ENCODE measurements at regions not wholly inside any gene's neighbourhood (a gene's known extent, or its start where the extent isn't known, plus 50 kb on each side); places are given as distances from the start of the nearest gene placed in this dataset.

DNA sequence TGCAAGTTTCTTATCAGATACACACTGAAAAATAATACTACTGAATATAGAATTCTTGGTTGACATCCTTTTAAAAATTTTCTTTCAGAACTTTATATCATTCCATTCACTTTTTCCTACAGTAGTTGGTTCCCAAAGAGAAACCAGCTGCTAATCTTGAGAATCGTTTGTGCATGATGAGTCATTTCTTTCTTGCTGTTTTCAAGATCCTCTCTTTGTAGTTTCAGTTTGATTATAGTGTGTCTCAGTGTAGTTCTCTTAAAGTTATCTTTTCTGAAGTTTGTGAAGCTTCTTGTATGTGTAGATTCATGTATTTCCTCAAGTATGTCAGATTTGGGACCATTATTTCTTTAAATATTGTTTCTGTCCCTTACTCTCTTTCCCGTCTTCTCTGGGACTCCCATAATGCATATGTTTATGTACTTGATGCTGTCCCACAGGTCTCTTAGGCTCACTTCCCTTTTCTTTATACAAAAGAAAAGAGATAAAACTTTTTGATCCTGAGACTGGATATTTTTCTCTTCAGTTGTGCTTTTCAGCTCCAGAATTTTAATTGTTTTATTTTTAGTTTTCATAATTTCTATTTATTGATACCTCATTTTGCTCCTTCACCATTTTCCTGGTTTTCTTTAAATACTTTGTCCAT lies 801.0 kb downstream of the TDRD15 start:
- DNase-seq (ENCODE audit: low read depth), result no peak

DNA sequence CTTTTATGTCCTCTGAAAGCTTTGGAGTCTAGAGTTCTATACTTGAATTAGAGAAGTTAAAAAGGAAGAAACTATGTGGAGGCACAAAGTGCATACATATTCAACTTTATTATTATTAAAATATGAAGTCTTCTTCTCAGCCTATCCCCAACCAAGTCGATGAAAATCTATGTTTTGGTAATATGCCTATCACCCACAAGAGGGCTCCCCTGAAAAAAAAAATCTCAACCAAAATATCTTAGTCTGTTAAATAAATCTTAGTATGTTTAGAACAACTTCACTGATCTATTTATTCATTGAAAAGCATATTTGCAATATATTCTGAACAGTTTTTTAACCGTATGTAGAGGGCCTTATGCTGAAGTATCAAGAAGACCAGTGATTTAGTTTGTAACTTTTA lies 804.5 kb downstream of the TDRD15 start:
- DNase-seq (ENCODE audit: low read depth), result no peak

DNA sequence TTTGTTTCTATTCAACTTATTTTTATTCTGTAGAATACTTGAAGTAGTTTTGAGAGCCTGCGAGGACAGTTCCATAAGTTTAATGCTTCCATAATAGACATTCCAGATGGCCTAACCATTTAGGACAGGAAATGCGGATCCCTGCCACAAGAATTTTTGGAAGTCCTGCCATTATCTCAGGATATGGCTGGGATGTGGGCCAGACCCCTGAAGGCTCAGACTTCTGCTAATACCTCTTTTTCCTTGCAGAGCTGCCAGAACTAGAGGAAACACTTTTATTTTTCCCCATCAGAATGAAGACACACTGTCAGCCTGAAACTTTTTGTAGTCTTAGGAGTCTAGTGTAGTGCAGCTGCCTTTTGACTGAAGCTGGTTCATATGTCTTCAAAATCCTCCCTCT lies 806.5 kb downstream of the TDRD15 start:
- no peak for DNase-seq (ENCODE audit: low read depth)

DNA sequence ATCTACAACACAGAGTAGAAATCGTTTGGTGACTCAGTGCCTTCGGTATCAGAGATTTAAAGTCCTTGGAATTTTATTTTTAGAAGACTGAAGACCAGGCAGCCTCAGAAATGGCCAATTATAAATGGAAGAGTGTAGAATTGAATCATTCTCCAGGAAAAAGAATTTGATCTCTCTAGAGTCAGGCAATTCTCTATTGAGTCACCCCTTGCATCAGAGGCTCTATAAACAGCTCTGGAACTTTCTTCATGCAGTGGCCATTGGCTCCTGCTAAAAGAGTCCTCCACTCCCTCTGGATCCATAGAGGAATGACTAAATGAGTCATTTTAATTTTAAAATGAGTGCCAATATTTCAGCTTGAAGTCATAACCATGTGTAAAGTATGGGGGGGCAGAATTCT lies 816.2 kb downstream of the TDRD15 start:
- DNase-seq (ENCODE audit: low read depth), result no peak

DNA sequence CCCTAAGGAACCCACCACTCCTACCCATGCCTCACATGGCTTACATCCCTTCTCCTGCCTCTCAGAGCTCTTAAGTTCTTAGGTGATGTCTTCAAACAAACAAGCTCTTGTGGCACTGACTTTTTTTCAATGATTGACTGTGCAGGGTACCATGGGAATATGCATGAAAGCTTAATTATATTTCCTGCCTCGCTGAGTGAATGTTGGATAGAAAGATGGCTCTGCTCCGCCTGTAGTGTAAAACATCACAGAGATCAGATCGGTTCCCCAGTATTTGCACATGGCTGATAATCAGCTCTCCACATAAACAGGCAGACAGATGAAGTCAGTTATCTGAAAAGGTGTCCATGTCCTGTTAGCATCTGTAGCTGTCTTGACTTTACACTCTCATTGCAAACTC lies 820.8 kb downstream of the TDRD15 start:
- no peak for DNase-seq (ENCODE audit: low read depth)

DNA sequence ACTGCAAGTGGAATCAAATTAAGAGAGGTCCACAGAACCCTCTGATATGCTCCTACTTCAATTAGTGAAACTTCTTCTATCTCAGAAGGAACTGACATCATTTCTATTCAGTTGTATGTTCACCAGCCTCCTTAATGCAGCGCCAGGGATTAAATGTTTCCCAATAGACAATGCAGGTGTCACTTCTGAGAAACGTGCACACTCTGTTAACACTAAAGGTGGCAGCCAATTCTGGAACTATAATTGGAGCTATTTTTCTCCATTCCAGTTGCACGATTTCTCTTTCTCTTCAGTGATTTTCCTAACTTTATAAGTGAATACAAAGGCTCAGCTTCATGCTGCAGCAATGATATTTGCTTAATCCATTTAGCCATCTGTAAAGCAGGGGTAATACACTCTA lies 821.9 kb downstream of the TDRD15 start:
- DNase-seq (ENCODE audit: low read depth), result no peak

DNA sequence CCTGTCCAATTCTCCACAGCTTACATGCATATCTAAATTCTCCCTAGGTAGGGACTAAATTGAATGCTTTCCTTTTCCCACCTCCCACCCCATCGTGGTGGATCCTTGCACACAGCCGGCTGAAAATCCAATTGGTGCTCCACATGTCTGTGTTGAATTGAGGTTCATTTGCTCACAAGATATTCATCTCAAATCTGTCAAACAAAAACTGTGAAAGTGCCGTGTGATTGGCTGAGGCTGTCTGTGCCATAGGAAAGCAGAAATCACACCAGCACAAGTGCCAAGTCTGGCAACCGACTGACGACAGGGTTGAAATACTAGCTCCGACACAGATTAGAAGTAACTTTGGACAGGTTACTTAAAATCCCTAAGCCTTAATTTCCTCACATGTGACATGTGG lies 823.3 kb downstream of the TDRD15 start:
- no peak for DNase-seq (ENCODE audit: low read depth)

DNA sequence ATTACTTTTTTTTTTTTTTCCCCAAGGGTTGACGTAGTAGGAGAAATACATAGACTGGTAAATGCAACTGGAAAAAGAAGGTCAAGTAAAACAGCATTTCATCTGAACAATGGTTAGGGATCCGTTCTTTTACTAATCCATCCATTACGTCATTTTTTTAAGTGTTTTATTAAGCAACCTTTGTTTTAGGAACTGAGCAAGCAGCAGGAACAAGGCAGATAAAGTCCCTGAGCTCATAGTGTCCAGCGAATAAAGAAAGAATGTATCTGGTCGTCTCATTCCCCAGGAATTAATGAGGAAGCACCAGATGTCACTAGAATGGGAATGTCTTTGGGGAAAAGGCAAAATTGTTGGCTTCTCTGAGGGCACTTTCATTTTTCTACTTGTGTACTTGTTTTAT lies 842.4 kb downstream of the TDRD15 start:
- no peak for DNase-seq (ENCODE audit: low read depth)

DNA sequence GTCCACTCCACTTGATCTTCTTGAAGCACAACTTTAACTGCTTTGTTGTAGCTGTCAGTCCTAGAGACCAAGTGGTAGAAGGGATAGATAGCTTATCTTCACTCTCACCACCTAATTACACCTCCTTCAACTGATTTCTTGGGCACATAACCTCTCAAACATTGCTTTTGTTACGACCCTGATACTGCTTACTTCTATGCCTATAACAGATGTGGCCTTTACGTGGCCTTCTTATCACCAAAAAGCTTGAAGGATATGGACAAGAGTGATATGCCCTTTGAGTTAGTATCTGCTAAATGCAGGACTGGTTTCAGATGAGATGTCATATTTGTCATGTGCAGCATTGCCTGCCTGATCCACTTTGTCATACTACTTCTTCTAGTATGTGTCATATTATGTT lies 847.2 kb downstream of the TDRD15 start:
- no peak for DNase-seq (ENCODE audit: low read depth)

DNA sequence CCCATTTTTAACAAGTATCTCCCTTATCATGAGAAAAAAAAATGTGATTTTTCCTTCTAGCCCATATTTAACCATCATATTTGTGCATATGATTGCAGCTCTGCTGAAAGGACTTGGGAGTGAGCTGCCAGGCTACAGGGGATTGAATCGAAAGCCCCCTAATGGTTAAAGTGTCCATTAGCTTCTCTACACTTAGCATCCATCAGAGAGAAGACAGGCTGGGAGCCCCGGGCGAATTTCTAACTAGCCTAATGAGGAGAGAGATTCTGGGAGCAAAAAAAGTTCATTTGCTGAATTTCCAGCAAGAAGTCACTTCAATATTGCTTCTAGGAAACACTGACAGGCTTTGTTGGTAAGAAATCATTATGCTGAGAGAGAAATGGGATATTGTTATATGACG lies 848.8 kb downstream of the TDRD15 start:
- no peak for DNase-seq (ENCODE audit: low read depth)

DNA sequence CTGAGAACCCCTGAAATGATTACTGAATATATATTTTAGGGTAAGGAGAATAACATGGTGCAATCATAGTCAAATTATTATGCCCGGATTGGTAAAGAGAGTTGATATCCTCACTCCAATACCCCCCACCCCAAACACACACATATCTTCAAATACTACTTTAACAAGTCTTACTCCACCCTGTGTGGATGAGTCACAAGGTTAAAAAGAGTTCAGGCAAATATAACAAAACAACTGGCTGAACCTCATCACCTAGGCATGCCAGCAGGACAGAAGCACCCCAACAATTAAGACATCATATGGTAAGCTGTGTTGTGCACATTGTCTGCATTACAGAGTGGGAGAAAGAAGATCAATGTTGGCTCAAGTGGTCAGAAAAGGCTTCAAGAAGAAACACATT lies 857.4 kb downstream of the TDRD15 start:
- DNase-seq (ENCODE audit: low read depth), result no peak

DNA sequence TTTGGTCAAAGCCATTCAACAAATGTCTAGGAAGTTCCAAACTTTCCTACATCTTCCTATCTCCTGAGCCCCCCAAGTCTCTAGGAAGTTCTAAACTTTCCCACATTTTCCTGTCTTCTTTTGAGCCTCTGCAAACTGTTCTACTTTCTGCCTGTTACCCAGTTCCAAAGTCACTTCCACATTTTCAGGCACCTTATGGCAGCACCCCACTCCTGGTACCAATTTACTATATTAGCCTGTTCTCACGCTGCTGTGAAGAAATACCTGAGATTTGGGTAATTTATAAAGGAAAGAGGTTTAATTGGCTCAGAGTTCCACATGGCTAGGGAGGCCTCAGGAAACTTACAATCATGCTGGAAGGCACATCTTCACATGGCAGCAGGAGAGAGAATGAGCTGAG lies 869.2 kb downstream of the TDRD15 start:
- no peak for DNase-seq (ENCODE audit: low read depth)

DNA sequence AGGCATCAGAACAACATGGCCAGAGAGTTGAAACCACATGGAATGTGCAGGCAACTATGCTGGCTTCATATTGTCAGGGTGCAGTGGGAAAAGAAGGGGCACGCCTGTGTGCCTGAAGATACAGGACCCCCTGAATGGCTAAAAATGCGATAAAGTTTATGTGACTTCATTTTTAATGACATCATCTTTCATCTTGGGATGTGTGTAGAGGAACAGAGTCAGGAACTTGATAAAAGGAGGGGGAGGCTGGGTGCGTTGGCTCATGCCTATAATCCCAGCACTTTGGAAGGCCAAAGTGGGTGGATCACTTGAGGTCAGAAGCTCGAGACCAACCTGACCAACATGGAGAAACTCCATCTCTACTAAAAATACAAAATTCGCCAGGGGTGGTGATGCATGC lies 872.6 kb downstream of the TDRD15 start:
- DNase-seq (ENCODE audit: low read depth), result no peak

DNA sequence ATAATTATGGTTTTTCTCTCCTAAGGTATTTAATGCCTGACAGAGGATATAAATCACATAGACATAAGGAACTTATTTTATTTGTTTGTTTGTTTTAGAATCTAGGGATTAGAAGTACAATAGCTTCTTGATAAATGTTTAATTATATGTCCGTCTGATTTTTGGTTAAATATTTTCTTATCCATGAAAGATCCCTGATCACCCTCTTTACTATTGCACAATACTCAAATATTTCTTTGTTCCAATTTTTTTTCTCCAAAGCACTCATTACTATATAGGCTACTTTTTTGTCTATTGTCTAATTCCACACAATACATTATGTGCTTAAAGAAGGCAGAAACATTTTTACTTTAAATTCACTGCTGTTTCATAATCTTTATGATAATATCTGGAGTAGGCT lies 875.8 kb downstream of the TDRD15 start:
- no peak for DNase-seq (ENCODE audit: low read depth)

DNA sequence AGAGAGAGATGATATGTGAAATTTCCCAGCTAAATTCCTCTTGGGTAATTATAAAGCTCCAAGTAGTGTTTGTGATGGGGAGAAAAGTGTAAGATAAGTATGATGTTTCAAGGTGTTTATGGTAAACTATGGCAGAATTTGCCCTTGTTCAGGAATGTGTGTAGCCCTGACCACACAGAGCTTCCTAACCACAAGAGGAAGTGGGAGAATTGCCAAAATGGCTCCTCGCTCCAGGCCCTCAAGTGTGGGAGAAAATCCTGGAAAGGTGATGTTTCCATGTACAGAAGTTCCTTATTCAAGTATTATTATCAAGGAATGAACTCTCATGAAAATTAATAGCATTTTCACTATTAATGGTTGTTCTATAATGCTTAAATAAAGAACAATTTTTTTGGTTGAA lies 878.3 kb downstream of the TDRD15 start:
- no peak for DNase-seq (ENCODE audit: low read depth)

DNA sequence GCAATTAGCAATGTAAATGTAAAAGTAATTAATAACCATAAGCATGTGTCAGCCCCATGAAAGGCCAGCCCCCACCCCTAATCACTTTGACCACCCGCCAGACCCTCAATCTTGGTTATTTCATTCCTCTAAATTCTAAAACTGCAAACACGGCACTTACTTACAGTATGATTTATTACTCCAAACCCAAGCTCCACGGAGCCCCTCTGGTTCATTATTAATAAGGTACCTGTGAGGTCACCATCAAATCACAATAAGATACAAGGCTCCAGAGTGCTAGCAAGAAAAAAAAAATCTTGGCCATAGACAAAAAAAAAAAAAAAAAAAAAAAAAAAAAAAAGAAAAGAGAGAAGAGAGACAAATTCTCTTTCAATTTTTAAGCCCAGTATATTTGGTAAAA lies 879.5 kb downstream of the TDRD15 start:
- DNase-seq (ENCODE audit: low read depth), result no peak

DNA sequence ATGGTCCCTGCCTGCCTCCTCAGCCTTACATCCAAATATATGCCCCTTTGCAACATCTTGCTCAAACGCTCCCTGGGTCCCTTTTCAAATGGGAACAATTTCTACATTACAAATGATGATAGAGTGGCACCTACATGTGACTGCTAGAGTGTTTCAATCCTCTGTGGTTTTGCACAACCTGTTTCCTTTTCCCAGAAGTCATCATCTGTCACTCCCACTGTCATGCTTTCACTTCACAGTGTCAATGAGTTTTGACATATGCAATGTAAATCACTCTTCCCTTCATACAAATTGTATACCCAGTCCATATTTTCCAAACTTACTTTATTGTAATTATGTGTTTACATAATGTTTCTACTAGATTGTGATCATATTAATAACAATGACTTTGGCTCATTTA lies 887.3 kb downstream of the TDRD15 start:
- no peak for DNase-seq (ENCODE audit: low read depth)

DNA sequence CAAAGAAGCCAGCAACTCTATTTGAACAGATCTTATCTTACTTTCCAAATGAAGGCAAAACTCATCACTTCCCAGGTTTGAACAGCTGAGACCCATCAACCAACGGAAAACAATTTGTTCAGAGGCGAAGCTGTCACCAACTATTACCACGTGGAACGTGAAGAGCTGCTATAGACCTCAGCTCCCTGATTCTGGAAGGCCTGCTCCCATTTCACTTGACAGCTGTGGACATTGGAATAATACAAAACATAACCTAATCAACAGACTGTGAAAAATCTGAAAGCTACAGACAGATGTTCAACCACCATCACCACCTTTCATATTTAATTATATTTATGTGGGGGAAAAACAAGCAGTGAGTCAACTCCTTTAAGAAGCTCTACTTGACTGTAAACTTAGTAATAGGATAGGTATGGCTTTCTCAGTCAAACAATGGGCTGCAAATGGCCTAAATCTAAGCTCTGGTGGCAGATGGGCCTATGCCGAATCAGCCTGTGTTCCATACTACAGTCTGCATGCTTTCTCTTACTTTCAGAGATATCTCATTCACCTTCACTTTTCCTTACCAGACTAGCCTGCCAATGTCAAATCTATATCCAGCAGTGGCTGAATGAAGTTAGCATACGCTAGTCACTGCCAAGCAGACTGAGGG lies 896.4 kb downstream of the TDRD15 start:
- no peak for DNase-seq (ENCODE audit: low read depth)

DNA sequence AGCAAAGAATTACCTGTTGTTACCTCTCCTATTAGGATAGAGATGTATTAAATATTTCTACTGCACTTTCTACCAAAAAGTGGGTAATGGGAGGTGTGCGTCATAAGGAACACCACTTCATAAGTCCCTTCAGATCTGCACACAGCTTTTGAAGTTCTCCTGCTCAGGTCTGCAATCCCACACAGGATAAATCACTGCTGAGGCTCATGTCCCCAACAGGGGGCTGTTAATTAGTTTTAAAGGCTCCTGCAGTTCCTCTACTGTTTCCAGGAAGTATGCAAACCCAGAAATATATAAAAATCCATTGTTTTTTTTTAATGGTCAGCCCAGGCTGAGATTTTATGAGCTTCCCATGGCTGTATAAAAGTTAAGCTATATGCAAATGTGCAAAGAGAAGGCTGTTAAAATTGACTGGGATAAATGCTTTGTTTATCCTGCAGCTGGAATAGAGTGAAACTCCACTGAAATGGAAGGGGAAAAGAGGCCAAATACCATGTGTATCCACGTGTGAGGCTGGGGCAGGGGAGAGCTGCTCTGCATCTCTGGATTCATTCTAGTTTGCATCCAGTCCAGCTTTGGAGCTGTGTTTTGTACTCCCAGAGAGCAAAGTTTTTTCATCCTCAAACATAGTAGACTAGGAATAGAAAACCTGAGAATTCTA lies 903.7 kb downstream of the TDRD15 start:
- no peak for DNase-seq (ENCODE audit: low read depth)

DNA sequence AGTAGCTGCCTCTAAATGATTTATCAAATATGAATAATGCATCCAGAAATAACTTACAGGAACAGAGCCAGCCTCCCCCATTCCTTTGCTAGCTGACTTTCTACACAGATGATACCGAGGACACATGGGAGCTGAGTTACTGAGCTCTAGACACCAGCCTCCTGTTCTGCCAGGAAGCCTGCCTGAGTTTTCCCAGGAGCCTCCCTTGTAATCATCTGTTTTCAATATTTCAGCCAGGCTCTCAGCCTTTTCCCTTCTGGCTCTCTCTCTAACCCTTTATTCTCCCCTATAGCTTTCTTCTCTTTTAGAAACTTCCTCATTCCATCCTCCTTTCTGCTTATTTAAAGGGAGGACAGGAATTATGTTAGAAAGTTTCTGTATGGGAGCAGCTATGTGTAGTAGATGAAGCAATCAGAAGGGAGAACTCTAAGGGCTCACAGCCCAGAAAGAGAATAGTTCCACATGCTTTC lies 911.6 kb downstream of the TDRD15 start:
- no peak for DNase-seq (ENCODE audit: low read depth)

DNA sequence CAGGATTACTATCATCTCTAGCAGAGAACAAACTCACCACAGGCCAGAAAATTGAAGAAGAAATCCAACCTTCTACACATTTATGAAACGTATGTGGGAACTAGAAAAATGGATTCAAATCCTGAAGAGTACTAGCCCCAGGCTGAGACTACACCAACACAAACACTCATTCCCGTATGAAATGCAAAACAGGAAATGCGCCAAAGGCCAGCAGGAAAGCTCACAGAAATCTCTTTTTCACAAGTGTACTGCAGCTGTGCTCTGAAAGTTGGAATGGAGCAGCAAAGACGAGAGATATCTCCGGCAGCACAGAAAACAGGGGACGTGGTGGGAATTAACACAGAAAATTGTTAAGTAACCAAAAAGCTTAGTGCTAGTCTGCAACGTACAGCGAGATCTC lies 913.5 kb downstream of the TDRD15 start:
- DNase-seq (ENCODE audit: low read depth), result no peak

DNA sequence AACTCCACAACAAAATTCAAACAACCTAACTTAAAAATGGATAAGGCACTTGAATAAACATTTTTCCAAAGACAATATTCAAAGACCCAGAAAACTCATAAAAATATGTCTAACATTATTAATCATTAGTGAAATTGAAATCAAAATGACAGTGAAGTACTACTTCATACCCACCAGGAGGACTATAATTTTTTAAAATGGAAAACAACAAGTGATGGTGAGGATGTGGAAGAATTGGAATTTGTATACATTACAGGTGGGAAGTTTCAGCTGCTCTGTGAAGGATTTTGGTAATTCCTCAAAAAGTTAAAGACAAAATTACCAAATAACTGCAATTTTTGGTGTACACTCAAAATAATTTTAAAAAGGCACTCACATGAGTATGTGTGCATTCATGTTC lies 920.0 kb downstream of the TDRD15 start:
- DNase-seq (ENCODE audit: low read depth), result no peak
